HEK293T (cell line): ENCODE measurements at regions not wholly inside any gene's neighbourhood (a gene's known extent, or its start where the extent isn't known, plus 50 kb on each side); places are given as distances from the start of the nearest gene placed in this dataset.

Experiments
- ARNT ChIP-seq: fragments of 450-650 bp; IDR thresholded peaks from 2 replicates; pipeline ENCODE4 v1.6.1; 2017; ENCODE audit warnings: mild to moderate bottlenecking
- BHLHE40 ChIP-seq: fragments of 450-650 bp; IDR thresholded peaks from 2 replicates; pipeline ENCODE4 v1.6.1; 2016; ENCODE audit warnings: mild to moderate bottlenecking, moderate library complexity, borderline replicate concordance
- CTBP1 ChIP-seq: fragments of 450-650 bp; IDR thresholded peaks from 2 replicates; pipeline ENCODE4 v1.6.1; 2016; ENCODE audit warnings: borderline replicate concordance
- ELF4 ChIP-seq: fragments of 450-650 bp; IDR thresholded peaks from 2 replicates; pipeline ENCODE4 v1.6.1; 2017; ENCODE audit warnings: antibody characterized with exemption
- FOXA1 ChIP-seq: fragments of 450-650 bp; IDR thresholded peaks from 2 replicates; pipeline ENCODE4 v1.6.1; 2016; ENCODE audit warnings: mild to moderate bottlenecking
- FOXK2 ChIP-seq: fragments of 450-650 bp; IDR thresholded peaks from 2 replicates; pipeline ENCODE4 v1.6.1; 2016; ENCODE audit warnings: mild to moderate bottlenecking
- FOXM1 ChIP-seq: fragments of 450-650 bp; IDR thresholded peaks from 2 replicates; pipeline ENCODE4 v1.6.1; 2017; ENCODE audit warnings: mild to moderate bottlenecking, borderline replicate concordance
- L3MBTL2 ChIP-seq: fragments of 450-650 bp; conservative IDR thresholded peaks from 2 replicates; pipeline ENCODE4 v1.6.1; 2016; ENCODE audit warnings: mild to moderate bottlenecking
- LEF1 ChIP-seq: fragments of 450-650 bp; IDR thresholded peaks from 2 replicates; pipeline ENCODE4 v1.6.1; 2017; ENCODE audit warnings: mild to moderate bottlenecking, borderline replicate concordance
- NFRKB ChIP-seq: fragments of 450-650 bp; IDR thresholded peaks from 2 replicates; pipeline ENCODE4 v1.6.1; 2016; ENCODE audit warnings: mild to moderate bottlenecking, moderate library complexity
- PKNOX1 ChIP-seq: fragments of 450-650 bp; IDR thresholded peaks from 2 replicates; pipeline ENCODE4 v1.6.1; 2016
- SP1 ChIP-seq: fragments of 450-650 bp; IDR thresholded peaks from 2 replicates; pipeline ENCODE4 v1.6.1; 2017
- SUZ12 ChIP-seq: fragments of 450-650 bp; IDR thresholded peaks from 2 replicates; pipeline ENCODE4 v1.6.1; 2016; ENCODE audit warnings: mild to moderate bottlenecking
- ZNF384 ChIP-seq: fragments of 450-650 bp; IDR thresholded peaks from 2 replicates; pipeline ENCODE4 v1.6.1; 2016

DNA sequence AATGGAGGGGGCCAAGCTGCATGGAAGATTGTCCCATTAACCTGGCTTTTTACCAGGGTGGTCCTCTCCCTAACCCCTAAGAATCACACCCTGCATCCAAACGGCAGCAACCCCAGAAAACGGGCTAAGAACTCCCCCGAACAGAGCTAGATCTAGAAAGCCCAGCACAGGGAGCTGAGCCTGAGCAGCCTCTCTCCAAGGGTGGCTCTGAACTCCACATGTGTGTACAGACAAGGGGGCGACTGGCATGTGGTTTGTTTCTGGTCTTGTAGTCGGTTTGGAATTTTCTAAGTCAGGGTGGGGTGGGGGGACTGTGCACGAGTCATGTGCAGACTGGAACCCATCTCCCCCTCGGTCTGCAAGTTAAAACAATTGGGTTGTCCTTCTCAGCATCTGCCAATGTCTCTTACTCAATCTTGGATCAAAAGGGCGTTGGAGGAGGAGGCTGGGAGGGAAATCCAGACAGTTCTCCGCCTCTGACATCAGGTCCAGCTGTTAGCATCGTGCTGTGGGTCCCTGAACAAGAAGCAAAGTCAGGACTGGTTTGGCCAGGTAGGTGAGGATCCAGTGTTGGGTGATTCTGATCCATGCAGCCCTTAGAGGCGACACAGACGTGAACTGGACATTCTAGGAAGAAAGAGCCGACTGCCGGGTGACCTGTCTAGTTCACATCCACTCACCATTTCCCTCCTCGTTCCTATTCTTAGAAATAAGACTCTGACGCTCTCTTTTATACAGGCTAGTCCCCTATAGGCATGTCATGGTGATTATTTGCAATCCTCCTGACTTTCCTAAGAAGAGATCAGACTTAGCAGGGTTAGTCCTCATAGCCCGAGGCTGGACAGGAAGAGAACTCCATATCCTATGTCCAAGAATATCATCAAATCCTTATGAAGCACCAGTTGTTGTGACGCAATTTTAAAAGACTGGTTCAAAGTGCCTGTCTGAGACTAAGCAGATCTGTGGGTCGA is 381.8 kb downstream of the SOX9 start:
- TF ChIP-seq CTBP1, result no peak
- no peak for TF ChIP-seq FOXA1
- TF ChIP-seq FOXM1, result no peak
- TF ChIP-seq L3MBTL2, result no peak
- TF ChIP-seq SP1, result no peak
- no peak for TF ChIP-seq ELF4
- TF ChIP-seq ZNF384, result no peak
- no peak for TF ChIP-seq ARNT
- TF ChIP-seq PKNOX1, result no peak
- no peak for TF ChIP-seq BHLHE40
- no peak for TF ChIP-seq SUZ12
- TF ChIP-seq LEF1, result no peak
- no peak for TF ChIP-seq NFRKB
- no peak for TF ChIP-seq FOXK2
